Trophoblast cell (in vitro differentiated cells and primary cell): ENCODE measurements at regions not wholly inside any gene's neighbourhood (a gene's known extent, or its start where the extent isn't known, plus 50 kb on each side); places are given as distances from the start of the nearest gene placed in this dataset.

ENCODE experiments used
- DNase-seq, 2 donors: peaks; one replicate each; pipeline ENCODE4 v3.0.0-alpha.2; 2016
- H2AFZ ChIP-seq: 2 replicates; pipeline ENCODE4 v1.6.1; 2013; ENCODE audit warnings: low read length, moderate library complexity, mild to moderate bottlenecking; ENCODE audit not compliant: insufficient read depth, poor library complexity
- H2AK5ac ChIP-seq: 2 replicates; pipeline ENCODE4 v1.6.1; 2013; ENCODE audit warnings: mild to moderate bottlenecking, low read length
- H2BK120ac ChIP-seq: 2 replicates; pipeline ENCODE4 v1.6.1; 2013; ENCODE audit warnings: low read length, mild to moderate bottlenecking, moderate library complexity; ENCODE audit not compliant: insufficient read depth, poor library complexity
- H2BK12ac ChIP-seq: 2 replicates; pipeline ENCODE4 v1.6.1; 2013; ENCODE audit warnings: mild to moderate bottlenecking, low read length, moderate library complexity
- H2BK5ac ChIP-seq: 2 replicates; pipeline ENCODE4 v1.6.1; 2013; ENCODE audit warnings: low read length, low read depth, moderate library complexity, mild to moderate bottlenecking; ENCODE audit not compliant: poor library complexity
- H3K14ac ChIP-seq: 2 replicates; pipeline ENCODE4 v1.6.1; 2013; ENCODE audit warnings: mild to moderate bottlenecking, low read length
- H3K18ac ChIP-seq: 2 replicates; pipeline ENCODE4 v1.6.1; 2013; ENCODE audit warnings: mild to moderate bottlenecking, low read length
- H3K23ac ChIP-seq: 2 replicates; pipeline ENCODE4 v1.6.1; 2013; ENCODE audit warnings: low read length
- H3K27ac ChIP-seq: 2 replicates; pipeline ENCODE4 v1.5.1; 2013; ENCODE audit warnings: low read depth, mild to moderate bottlenecking, inconsistent platforms, low read length, moderate library complexity
- H3K27me3 ChIP-seq: 2 replicates; pipeline ENCODE4 v1.6.1; 2013; ENCODE audit warnings: inconsistent platforms, mild to moderate bottlenecking, low read length, moderate library complexity; ENCODE audit not compliant: insufficient read depth
- H3K36me3 ChIP-seq, 2 experiments: 1 replicate in 1 of 2; 2 replicates in 1 of 2; pipeline ENCODE4 v1.6.1; 2013; ENCODE audit warnings: low read length in 2 of 2, mild to moderate bottlenecking in 2 of 2, moderate library complexity in 1 of 2; ENCODE audit not compliant: insufficient read depth in 2 of 2, control insufficient read depth in 1 of 2
- H3K4ac ChIP-seq: 2 replicates; pipeline ENCODE4 v1.6.1; 2013; ENCODE audit warnings: low read depth, mild to moderate bottlenecking, low read length, moderate library complexity
- H3K4me1 ChIP-seq, 2 experiments: 1 replicate in 1 of 2; 2 replicates in 1 of 2; pipeline ENCODE4 v1.6.1; 2013; ENCODE audit warnings: low read length in 2 of 2, mild to moderate bottlenecking in 2 of 2, moderate library complexity in 1 of 2; ENCODE audit not compliant: insufficient read depth in 2 of 2, control insufficient read depth in 1 of 2
- H3K4me2 ChIP-seq: 2 replicates; pipeline ENCODE4 v1.6.1; 2013; ENCODE audit warnings: inconsistent platforms, mild to moderate bottlenecking, low read length, moderate library complexity
- H3K4me3 ChIP-seq: 2 replicates; pipeline ENCODE4 v1.5.1; 2013; ENCODE audit warnings: mild to moderate bottlenecking, low read depth, low read length, inconsistent platforms
- H3K79me1 ChIP-seq: one replicate; pipeline ENCODE4 v1.6.1; 2013; ENCODE audit warnings: low read length
- H3K79me2 ChIP-seq: 2 replicates; pipeline ENCODE4 v1.6.1; 2013; ENCODE audit warnings: low read length, mild to moderate bottlenecking; ENCODE audit not compliant: control insufficient read depth, insufficient read depth, poor library complexity
- H3K9ac ChIP-seq: 2 replicates; pipeline ENCODE4 v1.6.1; 2013; ENCODE audit warnings: mild to moderate bottlenecking, low read length
- H3K9me3 ChIP-seq: 2 replicates; pipeline ENCODE4 v1.6.1; 2013; ENCODE audit warnings: low read depth, mild to moderate bottlenecking, control low read depth, inconsistent platforms, low read length; ENCODE audit not compliant: insufficient read depth
- H4K12ac ChIP-seq: 2 replicates; pipeline ENCODE4 v1.6.1; 2013; ENCODE audit warnings: low read depth, mild to moderate bottlenecking, low read length, moderate library complexity
- H4K8ac ChIP-seq: 2 replicates; pipeline ENCODE4 v1.6.1; 2013; ENCODE audit warnings: low read depth, mild to moderate bottlenecking, low read length, moderate library complexity
- H4K91ac ChIP-seq: one replicate; pipeline ENCODE4 v1.6.1; 2013; ENCODE audit warnings: low read depth, mild to moderate bottlenecking, low read length, moderate library complexity
- WGBS: extraction: QIAGEN DNeasy Blood & Tissue Kit; methylation state at CpG from one replicate; pipeline ENCODE4 v1.1.7; 2013; ENCODE audit warnings: missing lambda C conversion rate; ENCODE audit not compliant: insufficient read length, insufficient coverage; ENCODE audit errors: extremely low coverage; 5-methylcytosine and 5-hydroxymethylcytosine counted together

- Histone ChIP-seq H3K27me3 (no peaks in the 10 kb centered on the region), H3K79me2 (no peaks in the 10 kb centered on the region), H2BK120ac (no peak overlapping the region), H2BK5ac (no peak overlapping the region), H4K91ac (no peak overlapping the region), H3K23ac (no peak overlapping the region), H3K4me1 (no peaks in the 10 kb centered on the region), H3K4ac (no peak overlapping the region), H2AFZ (no peak overlapping the region), H3K9me3 (no peaks in the 10 kb centered on the region), H3K27ac (no peak overlapping the region), H3K79me1 (no peaks in the 10 kb centered on the region), H3K9ac (no peak overlapping the region), H3K4me2 (no peak overlapping the region), H3K4me3 (no peak overlapping the region), H2BK12ac (no peak overlapping the region), H4K12ac (no peak overlapping the region), H2AK5ac (no peak overlapping the region), H3K14ac (no peak overlapping the region), H3K18ac (no peak overlapping the region), H3K36me3 (no peaks in the 10 kb centered on the region), H4K8ac (no peak overlapping the region)
- DNase-seq: no peak
- no CpG with 5 or more reads among the region's 2 CpGs for WGBS
These were observed 561.2 kb upstream of the SEMA6A start for GRCh38 chr5:117135851-117136250.

GRCh38 chr5:117133198-117133597 lies 558.6 kb upstream of the SEMA6A start:
- H2BK12ac ChIP-seq: no peak overlapping the region
- H3K79me2 ChIP-seq: no peaks in the 10 kb centered on the region
- H4K91ac ChIP-seq: no peak overlapping the region
- no peak overlapping the region for H2AFZ ChIP-seq
- H3K4me3 ChIP-seq: no peak overlapping the region
- H3K79me1 ChIP-seq: no peaks in the 10 kb centered on the region
- H2BK120ac ChIP-seq: no peak overlapping the region
- no peak overlapping the region for H3K23ac ChIP-seq
- no peaks in the 10 kb centered on the region for H3K4me1 ChIP-seq
- no peak overlapping the region for H4K8ac ChIP-seq
- no peaks in the 10 kb centered on the region for H3K27me3 ChIP-seq
- H3K9ac ChIP-seq: no peak overlapping the region
- no peak overlapping the region for H3K18ac ChIP-seq
- no peak overlapping the region for H4K12ac ChIP-seq
- H2BK5ac ChIP-seq: no peak overlapping the region
- no peak overlapping the region for H3K27ac ChIP-seq
- H3K4me2 ChIP-seq: no peak overlapping the region
- no peak for DNase-seq
- no peaks in the 10 kb centered on the region for H3K9me3 ChIP-seq
- H3K36me3 ChIP-seq: no peaks in the 10 kb centered on the region
- H3K14ac ChIP-seq: no peak overlapping the region
- no peak overlapping the region for H3K4ac ChIP-seq
- no peak overlapping the region for H2AK5ac ChIP-seq

GRCh38 chr5:117131876-117132275 lies 557.3 kb upstream of the SEMA6A start:
- no peak overlapping the region for H3K4ac ChIP-seq
- H3K79me1 ChIP-seq: no peaks in the 10 kb centered on the region
- DNase-seq: no peak
- no peak overlapping the region for H3K23ac ChIP-seq
- H2BK5ac ChIP-seq: no peak overlapping the region
- H3K14ac ChIP-seq: no peak overlapping the region
- H3K27me3 ChIP-seq: no peaks in the 10 kb centered on the region
- H3K9ac ChIP-seq: no peak overlapping the region
- H4K8ac ChIP-seq: no peak overlapping the region
- H3K4me1 ChIP-seq: no peaks in the 10 kb centered on the region
- no peak overlapping the region for H2BK12ac ChIP-seq
- H3K27ac ChIP-seq: no peak overlapping the region
- H4K12ac ChIP-seq: no peak overlapping the region
- no peak overlapping the region for H2AK5ac ChIP-seq
- no peak overlapping the region for H4K91ac ChIP-seq
- H3K36me3 ChIP-seq: no peaks in the 10 kb centered on the region
- no peak overlapping the region for H3K18ac ChIP-seq
- H3K4me3 ChIP-seq: no peak overlapping the region
- H3K4me2 ChIP-seq: no peak overlapping the region
- no peak overlapping the region for H2AFZ ChIP-seq
- no peak overlapping the region for H2BK120ac ChIP-seq
- no peaks in the 10 kb centered on the region for H3K79me2 ChIP-seq
- no peaks in the 10 kb centered on the region for H3K9me3 ChIP-seq

- no CpG with 5 or more reads among the region's 3 CpGs for WGBS
These were observed 556.5 kb upstream of the SEMA6A start for GRCh38 chr5:117131048-117131679.

More at GRCh38 chr5:117131048-117131679, 556.5 kb upstream of the SEMA6A start:
- Histone ChIP-seq H3K79me2 (no peaks in the 10 kb centered on the region), H3K4me2 (no peak overlapping the region), H3K9me3 (no peaks in the 10 kb centered on the region), H2AK5ac (no peak overlapping the region), H2BK5ac (no peak overlapping the region), H3K27ac (no peak overlapping the region), H3K14ac (no peak overlapping the region), H3K27me3 (no peaks in the 10 kb centered on the region), H3K4me1 (no peaks in the 10 kb centered on the region), H3K36me3 (no peaks in the 10 kb centered on the region), H3K4ac (no peak overlapping the region), H4K8ac (no peak overlapping the region), H3K79me1 (no peaks in the 10 kb centered on the region), H2BK120ac (no peak overlapping the region), H3K4me3 (no peak overlapping the region), H2AFZ (no peak overlapping the region), H4K91ac (no peak overlapping the region), H3K23ac (no peak overlapping the region), H4K12ac (no peak overlapping the region), H2BK12ac (no peak overlapping the region), H3K18ac (no peak overlapping the region), H3K9ac (no peak overlapping the region)
- DNase-seq: no peak
